ENCODE measurements at regions not wholly inside any gene's neighbourhood (a gene's known extent, or its start where the extent isn't known, plus 50 kb on each side); places are given as distances from the start of the nearest gene placed in this dataset.

DNA sequence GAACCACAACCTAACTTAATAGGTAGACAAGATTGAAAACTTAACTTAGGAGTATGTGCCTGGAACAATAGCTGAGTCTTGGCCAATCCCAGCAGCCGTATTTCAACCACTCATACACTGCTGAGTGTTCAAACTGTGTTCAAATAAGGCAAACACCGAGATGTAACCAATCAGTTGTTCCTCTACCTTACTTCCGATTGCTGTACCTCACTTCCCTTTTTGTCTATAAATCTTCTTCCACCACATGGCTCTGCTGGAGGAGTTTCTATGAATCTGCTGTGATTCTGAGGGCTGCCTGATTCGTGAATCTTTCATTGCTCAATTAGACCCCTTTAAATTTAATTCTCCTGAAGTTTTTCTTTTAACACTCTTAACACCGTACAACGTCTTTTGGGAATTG, 108.0 kb downstream of the ANAPC4 start:
- H3K27me3 Mint-ChIP-seq (ENCODE audit: insufficient read depth, low read depth, poor library complexity) = peaks cover 11% of the 10 kb centered on the region

More for the DNA sequence above, 108.0 kb downstream of the ANAPC4 start:
- Histone ChIP-seq H3K36me3 (ENCODE audit: insufficient read depth) (no peaks in the 10 kb centered on the region), H3K27me3 (ENCODE audit: insufficient read depth) (peaks cover 14% of the 10 kb centered on the region), H3K9me2 (ENCODE audit: insufficient read depth) (no peaks in the 10 kb centered on the region), H3K4me3 (no peak overlapping the region), H3F3A (replicated peaks; ENCODE audit: low read depth) (no peaks in the 10 kb centered on the region), H4K20me1 (replicated peaks; ENCODE audit: insufficient read depth) (no peaks in the 10 kb centered on the region), H3K4me1 (ENCODE audit: insufficient read depth) (peaks cover 52% of the 10 kb centered on the region), H3K4me2 (no peak overlapping the region), H3K79me2 (replicated peaks; ENCODE audit: insufficient read depth) (no peaks in the 10 kb centered on the region), H2AFZ (no peak overlapping the region), H3K27ac (ENCODE audit: low read depth) (no peak overlapping the region)
- ATAC-seq (no peak), DNase-seq (ENCODE audit: low spot score) (no peak)
- H3K4me3 Mint-ChIP-seq = no peak overlapping the region
- H3K4me1 Mint-ChIP-seq = peaks cover 47% of the 10 kb centered on the region
- H3K9me3 Mint-ChIP-seq = peaks cover 20% of the 10 kb centered on the region
- no peak overlapping the region for H3K27ac Mint-ChIP-seq
- peaks cover 12% of the 10 kb centered on the region for H3K36me3 Mint-ChIP-seq (ENCODE audit: low read depth)
- TF ChIP-seq, protein P1, sequence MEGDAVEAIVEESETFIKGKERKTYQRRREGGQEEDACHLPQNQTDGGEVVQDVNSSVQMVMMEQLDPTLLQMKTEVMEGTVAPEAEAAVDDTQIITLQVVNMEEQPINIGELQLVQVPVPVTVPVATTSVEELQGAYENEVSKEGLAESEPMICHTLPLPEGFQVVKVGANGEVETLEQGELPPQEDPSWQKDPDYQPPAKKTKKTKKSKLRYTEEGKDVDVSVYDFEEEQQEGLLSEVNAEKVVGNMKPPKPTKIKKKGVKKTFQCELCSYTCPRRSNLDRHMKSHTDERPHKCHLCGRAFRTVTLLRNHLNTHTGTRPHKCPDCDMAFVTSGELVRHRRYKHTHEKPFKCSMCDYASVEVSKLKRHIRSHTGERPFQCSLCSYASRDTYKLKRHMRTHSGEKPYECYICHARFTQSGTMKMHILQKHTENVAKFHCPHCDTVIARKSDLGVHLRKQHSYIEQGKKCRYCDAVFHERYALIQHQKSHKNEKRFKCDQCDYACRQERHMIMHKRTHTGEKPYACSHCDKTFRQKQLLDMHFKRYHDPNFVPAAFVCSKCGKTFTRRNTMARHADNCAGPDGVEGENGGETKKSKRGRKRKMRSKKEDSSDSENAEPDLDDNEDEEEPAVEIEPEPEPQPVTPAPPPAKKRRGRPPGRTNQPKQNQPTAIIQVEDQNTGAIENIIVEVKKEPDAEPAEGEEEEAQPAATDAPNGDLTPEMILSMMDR (conservative IDR thresholded peaks at IDR 0.05; ENCODE audit: low read depth in 2 of 2) = no peak
- TF ChIP-seq, protein P2, sequence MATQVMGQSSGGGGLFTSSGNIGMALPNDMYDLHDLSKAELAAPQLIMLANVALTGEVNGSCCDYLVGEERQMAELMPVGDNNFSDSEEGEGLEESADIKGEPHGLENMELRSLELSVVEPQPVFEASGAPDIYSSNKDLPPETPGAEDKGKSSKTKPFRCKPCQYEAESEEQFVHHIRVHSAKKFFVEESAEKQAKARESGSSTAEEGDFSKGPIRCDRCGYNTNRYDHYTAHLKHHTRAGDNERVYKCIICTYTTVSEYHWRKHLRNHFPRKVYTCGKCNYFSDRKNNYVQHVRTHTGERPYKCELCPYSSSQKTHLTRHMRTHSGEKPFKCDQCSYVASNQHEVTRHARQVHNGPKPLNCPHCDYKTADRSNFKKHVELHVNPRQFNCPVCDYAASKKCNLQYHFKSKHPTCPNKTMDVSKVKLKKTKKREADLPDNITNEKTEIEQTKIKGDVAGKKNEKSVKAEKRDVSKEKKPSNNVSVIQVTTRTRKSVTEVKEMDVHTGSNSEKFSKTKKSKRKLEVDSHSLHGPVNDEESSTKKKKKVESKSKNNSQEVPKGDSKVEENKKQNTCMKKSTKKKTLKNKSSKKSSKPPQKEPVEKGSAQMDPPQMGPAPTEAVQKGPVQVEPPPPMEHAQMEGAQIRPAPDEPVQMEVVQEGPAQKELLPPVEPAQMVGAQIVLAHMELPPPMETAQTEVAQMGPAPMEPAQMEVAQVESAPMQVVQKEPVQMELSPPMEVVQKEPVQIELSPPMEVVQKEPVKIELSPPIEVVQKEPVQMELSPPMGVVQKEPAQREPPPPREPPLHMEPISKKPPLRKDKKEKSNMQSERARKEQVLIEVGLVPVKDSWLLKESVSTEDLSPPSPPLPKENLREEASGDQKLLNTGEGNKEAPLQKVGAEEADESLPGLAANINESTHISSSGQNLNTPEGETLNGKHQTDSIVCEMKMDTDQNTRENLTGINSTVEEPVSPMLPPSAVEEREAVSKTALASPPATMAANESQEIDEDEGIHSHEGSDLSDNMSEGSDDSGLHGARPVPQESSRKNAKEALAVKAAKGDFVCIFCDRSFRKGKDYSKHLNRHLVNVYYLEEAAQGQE (IDR thresholded peaks at IDR 0.05; ENCODE audit: unreplicated experiment) = no peak
- TF ChIP-seq, protein P3, sequence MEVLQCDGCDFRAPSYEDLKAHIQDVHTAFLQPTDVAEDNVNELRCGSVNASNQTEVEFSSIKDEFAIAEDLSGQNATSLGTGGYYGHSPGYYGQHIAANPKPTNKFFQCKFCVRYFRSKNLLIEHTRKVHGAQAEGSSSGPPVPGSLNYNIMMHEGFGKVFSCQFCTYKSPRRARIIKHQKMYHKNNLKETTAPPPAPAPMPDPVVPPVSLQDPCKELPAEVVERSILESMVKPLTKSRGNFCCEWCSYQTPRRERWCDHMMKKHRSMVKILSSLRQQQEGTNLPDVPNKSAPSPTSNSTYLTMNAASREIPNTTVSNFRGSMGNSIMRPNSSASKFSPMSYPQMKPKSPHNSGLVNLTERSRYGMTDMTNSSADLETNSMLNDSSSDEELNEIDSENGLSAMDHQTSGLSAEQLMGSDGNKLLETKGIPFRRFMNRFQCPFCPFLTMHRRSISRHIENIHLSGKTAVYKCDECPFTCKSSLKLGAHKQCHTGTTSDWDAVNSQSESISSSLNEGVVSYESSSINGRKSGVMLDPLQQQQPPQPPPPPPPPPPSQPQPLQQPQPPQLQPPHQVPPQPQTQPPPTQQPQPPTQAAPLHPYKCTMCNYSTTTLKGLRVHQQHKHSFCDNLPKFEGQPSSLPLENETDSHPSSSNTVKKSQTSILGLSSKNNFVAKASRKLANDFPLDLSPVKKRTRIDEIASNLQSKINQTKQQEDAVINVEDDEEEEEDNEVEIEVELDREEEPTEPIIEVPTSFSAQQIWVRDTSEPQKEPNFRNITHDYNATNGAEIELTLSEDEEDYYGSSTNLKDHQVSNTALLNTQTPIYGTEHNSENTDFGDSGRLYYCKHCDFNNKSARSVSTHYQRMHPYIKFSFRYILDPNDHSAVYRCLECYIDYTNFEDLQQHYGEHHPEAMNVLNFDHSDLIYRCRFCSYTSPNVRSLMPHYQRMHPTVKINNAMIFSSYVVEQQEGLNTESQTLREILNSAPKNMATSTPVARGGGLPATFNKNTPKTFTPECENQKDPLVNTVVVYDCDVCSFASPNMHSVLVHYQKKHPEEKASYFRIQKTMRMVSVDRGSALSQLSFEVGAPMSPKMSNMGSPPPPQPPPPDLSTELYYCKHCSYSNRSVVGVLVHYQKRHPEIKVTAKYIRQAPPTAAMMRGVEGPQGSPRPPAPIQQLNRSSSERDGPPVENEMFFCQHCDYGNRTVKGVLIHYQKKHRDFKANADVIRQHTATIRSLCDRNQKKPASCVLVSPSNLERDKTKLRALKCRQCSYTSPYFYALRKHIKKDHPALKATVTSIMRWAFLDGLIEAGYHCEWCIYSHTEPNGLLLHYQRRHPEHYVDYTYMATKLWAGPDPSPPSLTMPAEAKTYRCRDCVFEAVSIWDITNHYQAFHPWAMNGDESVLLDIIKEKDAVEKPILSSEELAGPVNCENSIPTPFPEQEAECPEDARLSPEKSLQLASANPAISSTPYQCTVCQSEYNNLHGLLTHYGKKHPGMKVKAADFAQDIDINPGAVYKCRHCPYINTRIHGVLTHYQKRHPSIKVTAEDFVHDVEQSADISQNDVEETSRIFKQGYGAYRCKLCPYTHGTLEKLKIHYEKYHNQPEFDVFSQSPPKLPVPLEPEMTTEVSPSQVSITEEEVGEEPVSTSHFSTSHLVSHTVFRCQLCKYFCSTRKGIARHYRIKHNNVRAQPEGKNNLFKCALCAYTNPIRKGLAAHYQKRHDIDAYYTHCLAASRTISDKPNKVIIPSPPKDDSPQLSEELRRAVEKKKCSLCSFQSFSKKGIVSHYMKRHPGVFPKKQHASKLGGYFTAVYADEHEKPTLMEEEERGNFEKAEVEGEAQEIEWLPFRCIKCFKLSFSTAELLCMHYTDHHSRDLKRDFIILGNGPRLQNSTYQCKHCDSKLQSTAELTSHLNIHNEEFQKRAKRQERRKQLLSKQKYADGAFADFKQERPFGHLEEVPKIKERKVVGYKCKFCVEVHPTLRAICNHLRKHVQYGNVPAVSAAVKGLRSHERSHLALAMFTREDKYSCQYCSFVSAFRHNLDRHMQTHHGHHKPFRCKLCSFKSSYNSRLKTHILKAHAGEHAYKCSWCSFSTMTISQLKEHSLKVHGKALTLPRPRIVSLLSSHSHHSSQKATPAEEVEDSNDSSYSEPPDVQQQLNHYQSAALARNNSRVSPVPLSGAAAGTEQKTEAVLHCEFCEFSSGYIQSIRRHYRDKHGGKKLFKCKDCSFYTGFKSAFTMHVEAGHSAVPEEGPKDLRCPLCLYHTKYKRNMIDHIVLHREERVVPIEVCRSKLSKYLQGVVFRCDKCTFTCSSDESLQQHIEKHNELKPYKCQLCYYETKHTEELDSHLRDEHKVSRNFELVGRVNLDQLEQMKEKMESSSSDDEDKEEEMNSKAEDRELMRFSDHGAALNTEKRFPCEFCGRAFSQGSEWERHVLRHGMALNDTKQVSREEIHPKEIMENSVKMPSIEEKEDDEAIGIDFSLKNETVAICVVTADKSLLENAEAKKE (CRISPR knock-in tag; IDR thresholded peaks at IDR 0.05) = no peak
- TF ChIP-seq JUNB (IDR thresholded peaks at IDR 0.05; ENCODE audit: unreplicated experiment) (no peak), ZNF331 (CRISPR knock-in tag; IDR thresholded peaks at IDR 0.05; ENCODE audit: low read depth) (no peak), CREB1 (CRISPR knock-in tag; IDR thresholded peaks at IDR 0.05; ENCODE audit: low read depth) (no peak), POLR2AphosphoS5 (IDR thresholded peaks at IDR 0.05; ENCODE audit: low read depth) (no peak), EZH2 (IDR thresholded peaks at IDR 0.05; ENCODE audit: low read depth, unreplicated experiment) (no peak), EZH2phosphoT487 (IDR thresholded peaks at IDR 0.05; ENCODE audit: unreplicated experiment) (no peak), ZNF114 (CRISPR knock-in tag; IDR thresholded peaks at IDR 0.05) (no peak), STAT1 (IDR thresholded peaks at IDR 0.05; ENCODE audit: unreplicated experiment) (no peak), NANOG (IDR thresholded peaks at IDR 0.05; ENCODE audit: borderline replicate concordance) (no peak)
- TF ChIP-seq, protein P4, sequence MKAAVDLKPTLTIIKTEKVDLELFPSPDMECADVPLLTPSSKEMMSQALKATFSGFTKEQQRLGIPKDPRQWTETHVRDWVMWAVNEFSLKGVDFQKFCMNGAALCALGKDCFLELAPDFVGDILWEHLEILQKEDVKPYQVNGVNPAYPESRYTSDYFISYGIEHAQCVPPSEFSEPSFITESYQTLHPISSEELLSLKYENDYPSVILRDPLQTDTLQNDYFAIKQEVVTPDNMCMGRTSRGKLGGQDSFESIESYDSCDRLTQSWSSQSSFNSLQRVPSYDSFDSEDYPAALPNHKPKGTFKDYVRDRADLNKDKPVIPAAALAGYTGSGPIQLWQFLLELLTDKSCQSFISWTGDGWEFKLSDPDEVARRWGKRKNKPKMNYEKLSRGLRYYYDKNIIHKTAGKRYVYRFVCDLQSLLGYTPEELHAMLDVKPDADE (IDR thresholded peaks at IDR 0.05) = no peak
